ENCODE measurements at regions not wholly inside any gene's neighbourhood (a gene's known extent, or its start where the extent isn't known, plus 50 kb on each side); places are given as distances from the start of the nearest gene placed in this dataset.

- TF ChIP-seq CTCF (conservative IDR thresholded peaks at IDR 0.05 in 1 of 2, IDR thresholded peaks at IDR 0.05 in 1 of 2; ENCODE audit: extremely low read depth in 1 of 2, insufficient read depth in 1 of 2, low read depth in 1 of 2, low read length in 2 of 2) (no peak), EZH2 (IDR thresholded peaks at IDR 0.05; ENCODE audit: borderline replicate concordance, low read length) (no peak)
Observed at GRCh38 chr21:28282833-28283232, 709.8 kb downstream of the LTN1 start.
